Bone marrow (tissue), 2 donors: ENCODE measurements at regions not wholly inside any gene's neighbourhood (a gene's known extent, or its start where the extent isn't known, plus 50 kb on each side); places are given as distances from the start of the nearest gene placed in this dataset.

Source experiments
- DNase-seq, 2 donors: peaks; one replicate each; lab custom pipeline; 2025; lab: John Stamatoyannopoulos, UW

GRCh38 chr11:92536883-92537282 is 312.3 kb downstream of the FAT3 start:
- no peak for DNase-seq

DNA sequence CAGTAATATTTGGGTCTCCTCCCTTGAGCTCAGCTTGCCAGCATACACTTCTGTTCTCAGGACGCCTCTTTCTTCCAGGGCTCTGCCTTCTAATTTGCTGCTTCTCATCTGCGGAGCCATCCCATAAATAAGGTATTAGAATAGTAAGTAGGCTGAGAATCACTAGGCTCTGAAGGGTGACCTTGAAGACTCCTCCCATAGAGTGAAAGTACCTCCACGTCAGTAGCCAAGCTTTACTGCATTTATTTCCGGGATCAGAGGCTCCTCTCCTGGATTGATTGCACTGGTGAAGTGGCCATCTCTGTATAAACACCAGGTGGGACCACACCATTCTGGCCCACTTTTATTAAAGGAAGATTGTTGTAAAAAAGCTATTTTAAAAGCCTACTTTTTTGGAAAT is 315.5 kb downstream of the FAT3 start:
- DNase-seq = no peak

DNA sequence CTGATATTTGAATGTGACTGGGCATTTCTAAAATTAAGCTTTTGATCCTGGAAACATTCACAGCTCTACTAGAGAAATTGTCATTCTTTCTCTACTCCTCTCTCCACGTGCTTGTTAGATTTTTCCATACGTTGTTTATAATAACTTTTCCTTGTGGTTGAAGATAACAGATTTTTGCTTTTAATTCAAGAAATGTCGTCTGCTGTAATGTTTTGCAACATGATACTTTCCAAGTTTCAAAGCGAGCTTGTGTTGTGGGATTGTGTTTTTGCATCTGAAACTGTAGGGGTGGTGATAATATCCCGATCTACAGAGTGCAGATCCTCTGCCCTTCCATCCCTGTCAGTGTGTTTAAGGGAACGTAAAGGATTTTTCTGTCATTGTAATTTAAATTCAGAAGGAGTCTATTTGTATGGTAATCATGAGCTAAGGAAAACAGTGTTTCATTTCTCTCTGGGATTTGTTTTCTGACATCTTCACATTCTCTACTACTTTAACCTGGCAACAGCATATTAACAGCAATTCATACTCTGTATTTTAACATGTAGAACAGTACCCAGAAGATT is 321.4 kb downstream of the FAT3 start:
- DNase-seq = no peak

- no peak for DNase-seq
These were observed 322.0 kb downstream of the FAT3 start for GRCh38 chr11:92546603-92547002.

- DNase-seq = no peak
These were observed 325.8 kb downstream of the FAT3 start for GRCh38 chr11:92550411-92550810.

DNA sequence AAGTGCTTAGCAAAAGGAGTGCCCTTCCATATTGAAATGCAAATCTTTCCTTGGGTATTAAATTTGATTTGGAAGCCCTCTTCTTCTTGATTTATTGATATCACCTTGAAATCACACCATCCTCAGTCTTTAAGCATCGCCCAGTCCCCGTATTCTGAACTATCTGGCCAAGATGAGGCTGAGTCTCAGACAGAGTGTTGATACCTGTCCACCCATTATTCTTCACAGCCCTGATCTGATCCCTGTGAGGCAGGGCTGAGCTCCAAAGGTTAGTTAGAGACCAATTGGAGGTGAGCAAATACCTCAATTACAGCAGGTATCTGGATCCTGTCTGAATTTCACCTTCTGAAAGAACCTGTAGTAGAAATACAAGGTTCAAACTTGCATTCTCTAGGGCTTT is 326.3 kb downstream of the FAT3 start:
- no peak for DNase-seq

DNA sequence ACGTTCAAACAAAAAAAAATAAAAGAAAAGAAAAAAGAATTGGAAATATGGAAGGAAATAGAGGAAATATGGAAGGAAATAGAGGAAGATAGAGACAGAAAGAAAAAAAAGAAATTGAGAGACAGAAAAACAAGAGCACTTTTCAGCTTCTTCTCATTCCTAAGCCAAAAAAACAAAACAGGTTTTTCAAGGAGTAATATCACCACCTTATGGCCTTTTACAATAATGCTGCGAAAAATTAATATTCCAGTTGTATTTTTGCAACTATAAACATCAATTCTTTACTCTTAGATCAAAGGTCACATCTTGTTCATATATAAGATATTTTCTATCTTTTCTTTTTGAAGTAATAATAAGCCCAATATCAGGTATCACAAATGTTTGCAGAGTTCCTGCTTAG is 328.3 kb downstream of the FAT3 start:
- DNase-seq = no peak

DNA sequence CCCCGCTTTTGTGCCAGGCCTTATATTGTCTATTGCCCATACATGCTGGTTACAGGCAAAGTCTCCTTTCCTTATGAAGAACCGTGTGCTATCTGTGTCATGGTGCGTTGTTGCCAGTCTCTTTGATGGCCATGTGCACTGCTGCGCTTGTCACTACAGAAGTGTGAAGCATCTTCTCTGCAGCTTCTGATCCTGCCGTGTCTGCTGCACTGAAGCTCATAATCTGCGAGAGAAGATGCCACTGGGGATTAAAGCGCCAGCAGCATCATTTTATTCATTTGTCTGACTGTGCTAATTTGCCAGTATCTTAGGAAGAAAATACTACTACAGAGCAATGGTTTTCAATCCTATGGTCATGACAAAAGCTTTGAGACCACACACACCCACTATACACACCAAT is 330.1 kb downstream of the FAT3 start:
- DNase-seq = no peak

DNA sequence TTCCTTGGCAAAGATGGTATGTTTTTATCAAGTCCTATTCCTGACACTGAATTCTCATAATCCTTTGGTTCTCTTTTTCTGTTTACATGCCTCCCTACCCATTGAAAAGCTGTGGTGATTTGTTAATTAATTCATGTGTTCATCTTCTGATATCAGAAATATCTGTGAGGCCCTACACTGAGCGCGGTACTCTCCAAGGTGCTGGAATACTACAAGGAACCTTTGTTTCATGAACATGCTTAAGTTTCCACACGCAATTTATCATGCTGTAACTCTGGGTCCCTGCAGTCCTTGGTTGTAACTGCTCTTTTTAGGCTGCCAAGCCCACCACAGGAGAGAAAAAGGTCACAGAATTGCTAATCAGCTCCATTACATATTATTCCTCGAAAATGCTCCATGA is 331.8 kb downstream of the FAT3 start:
- DNase-seq = no peak

- DNase-seq = no peak
These were observed 333.3 kb downstream of the FAT3 start for GRCh38 chr11:92557879-92558278.

DNA sequence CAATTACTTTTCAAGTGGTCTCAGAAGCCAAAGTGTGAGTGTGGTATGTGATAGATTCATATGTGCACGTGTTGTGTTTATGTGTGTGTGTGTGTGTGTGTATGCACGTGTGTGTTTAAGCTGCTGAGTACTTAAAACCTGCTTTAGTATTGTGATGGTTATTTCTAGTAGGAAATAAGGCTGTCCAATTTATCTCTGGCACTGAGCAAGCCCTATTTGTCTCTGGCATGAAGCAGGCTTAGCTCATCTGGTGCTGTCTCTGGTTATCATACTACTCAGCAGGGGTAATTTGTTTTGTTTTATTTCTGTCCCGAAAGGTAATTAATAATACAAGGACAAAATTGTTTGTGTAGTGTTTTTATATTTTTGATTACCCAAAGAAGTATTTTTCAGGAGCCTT is 333.7 kb downstream of the FAT3 start:
- no peak for DNase-seq

DNA sequence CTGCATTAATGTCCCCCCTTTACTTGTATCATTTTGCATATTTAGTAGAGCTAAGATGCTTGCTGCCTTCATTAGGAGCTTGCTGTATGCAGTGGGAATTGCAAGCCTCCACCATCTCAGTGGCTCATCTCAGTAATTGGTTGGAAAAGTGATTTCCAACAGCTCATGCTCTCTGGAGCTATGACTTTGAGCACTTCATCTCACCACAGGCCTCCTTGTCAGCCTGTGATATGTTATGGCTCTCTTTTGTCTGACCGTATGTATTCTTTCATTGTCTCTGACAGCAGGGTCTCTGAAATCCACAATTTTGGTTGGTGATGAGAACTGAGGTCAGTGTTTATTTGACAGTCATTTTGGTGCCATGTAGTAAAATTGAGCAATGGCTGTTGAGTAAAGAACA is 345.1 kb downstream of the FAT3 start:
- DNase-seq = no peak

DNA sequence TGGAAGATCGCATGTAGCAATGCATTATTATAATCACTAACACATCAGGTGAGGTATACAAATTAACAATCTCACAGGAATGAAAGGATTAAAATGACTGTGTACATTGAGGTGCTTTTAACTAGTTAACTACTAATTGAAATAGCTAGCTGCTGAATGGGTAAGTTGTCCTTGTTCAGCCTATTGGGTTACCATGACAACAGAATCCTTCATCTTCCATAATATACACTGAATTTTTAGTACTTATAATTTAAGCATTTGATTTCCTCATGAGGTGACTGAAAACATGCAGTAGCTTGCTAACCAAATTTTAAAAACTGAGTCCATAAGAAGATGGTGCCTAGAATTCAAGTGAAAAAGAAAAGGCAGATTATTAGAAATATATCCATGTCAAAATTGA is 347.9 kb downstream of the FAT3 start:
- no peak for DNase-seq

GRCh38 chr11:92576315-92576714 is 351.7 kb downstream of the FAT3 start:
- DNase-seq = no peak

DNA sequence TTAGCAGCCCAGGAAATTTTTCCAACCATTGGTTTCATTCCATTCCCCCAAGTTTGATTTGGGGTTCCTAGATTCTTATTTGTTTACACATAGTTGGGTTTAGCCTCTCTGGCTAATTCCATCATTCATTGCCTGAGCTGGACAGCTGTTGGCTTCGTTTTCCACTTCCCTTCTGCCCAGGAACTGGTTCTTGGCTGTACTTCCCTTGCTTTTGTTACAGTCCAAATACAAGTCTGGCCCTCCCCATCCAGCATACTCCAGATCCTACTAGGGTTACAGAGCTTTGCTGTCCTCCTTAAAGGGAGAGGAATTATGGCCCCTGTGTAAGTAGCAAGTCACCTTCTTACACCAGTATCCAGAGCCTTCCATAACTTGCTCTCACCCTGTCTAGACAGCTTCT is 356.3 kb downstream of the FAT3 start:
- DNase-seq = no peak

DNA sequence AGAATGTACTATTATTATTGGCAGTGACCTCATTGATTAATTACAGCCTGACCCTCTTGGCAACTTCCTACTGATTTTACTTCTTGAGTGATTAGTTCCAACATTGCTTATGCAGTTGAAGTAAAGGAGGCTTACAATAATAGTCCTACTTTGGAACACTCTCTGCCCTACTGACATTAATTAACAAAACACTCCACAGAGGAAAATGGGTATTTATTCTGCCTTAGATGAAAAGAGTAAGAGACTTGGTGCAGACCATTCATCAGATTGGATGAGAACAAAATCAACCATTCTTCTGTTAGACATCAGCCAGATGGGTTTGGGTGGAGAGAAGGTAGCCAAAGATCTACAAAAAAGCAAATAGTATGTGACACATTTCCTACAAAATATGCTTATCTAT is 363.8 kb downstream of the FAT3 start:
- no peak for DNase-seq

GRCh38 chr11:92589512-92589911 is 364.9 kb downstream of the FAT3 start:
- DNase-seq = no peak

GRCh38 chr11:92591521-92591920 is 366.9 kb downstream of the FAT3 start:
- DNase-seq = no peak

GRCh38 chr11:92594251-92594650 is 369.6 kb downstream of the FAT3 start:
- no peak for DNase-seq

- no peak for DNase-seq
These were observed 370.4 kb downstream of the FAT3 start for GRCh38 chr11:92595052-92595451.

DNA sequence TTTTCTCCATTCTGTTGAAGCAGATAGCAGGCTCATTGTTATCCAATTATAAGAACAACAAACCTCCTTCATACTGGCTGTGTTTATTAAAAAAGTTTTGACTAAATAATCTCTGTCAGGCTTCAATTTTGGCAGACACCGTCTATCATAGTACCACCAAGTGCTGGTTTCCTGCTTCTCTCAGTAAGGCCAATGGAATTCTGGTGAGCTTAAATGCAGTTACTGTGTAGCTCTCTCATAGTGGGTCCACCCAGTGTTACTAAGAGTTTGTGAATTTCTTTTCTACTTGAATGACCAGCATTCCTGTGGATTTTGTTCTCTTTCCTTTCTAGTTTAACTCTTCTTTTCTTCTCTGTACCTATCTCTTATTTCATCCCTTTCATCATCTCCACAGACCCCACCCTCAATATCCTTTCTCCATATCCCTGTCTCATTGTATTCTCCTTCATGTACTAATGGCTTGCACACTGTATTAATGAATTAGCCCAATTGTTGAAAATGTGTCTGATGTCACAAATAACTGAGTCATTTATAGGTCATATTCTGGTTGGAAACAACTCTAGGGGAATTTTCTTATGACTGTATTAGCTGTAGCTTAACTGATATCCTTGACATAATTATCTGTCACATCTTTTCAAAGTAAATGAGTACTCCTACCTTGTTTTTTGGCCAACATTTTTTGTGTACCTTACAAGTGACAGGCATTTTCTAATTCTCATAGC is 372.1 kb downstream of the FAT3 start:
- no peak for DNase-seq

DNA sequence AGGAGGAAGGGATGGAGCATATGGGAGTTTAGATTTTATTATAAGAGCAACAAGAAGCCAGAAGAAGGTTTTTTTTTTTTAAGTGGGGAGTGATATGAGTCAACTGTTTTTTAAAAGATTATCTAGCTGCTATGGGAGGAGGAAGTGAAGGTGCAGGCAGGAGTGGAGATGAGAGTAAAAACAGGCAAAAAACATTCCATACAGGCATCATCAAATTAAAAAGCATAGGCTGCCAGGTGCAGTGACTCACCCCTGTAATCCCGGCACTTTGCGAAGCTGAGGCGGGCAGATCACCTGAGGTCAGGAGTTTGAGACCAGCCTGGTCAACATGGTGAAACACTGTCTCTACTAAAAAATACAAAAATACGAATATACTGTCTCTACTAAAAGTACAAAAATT is 368.4 kb upstream of the MTNR1B start:
- DNase-seq = no peak

DNA sequence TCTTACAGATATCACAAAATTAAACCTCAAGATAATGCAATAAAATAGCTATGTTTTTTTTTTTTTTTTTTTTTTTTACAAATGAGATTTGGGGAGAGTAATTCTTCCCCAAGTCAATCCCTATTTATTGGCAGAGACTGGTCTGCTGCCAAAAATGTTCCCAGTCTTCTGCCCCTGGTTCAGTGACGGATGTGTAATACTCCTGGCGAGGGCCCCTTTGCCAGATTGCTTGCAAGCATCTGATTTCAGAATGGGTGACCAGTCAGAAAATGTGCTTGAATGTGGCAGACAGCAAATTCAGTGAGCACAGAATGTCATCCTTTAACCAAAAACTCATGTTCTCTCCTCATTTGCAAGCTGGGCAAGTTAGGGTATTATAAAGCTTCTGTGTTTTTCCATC is 363.8 kb upstream of the MTNR1B start:
- DNase-seq = no peak
